ENCODE measurements at regions not wholly inside any gene's neighbourhood (a gene's known extent, or its start where the extent isn't known, plus 50 kb on each side); places are given as distances from the start of the nearest gene placed in this dataset.
A peak's percentile ranks its signal among the peaks of the same experiment; 100 is the strongest.

GRCh38 chr6:43847741-43848630 is 78.0 kb downstream of the VEGFA start:
- no peak for DNase-seq

GRCh38 chr6:43846556-43846955 is 76.5 kb downstream of the VEGFA start:
- DNase-seq = no peak

- no peak for DNase-seq
Measured at GRCh38 chr6:43845646-43846045, 75.6 kb downstream of the VEGFA start.

- no peak for DNase-seq
Measured at GRCh38 chr6:43843669-43844171, 73.7 kb downstream of the VEGFA start.

GRCh38 chr6:43843097-43843645 is 73.2 kb downstream of the VEGFA start:
- no peak for DNase-seq

GRCh38 chr6:43842231-43842794 is 72.3 kb downstream of the VEGFA start:
- DNase-seq = no peak

- no peak for DNase-seq
Measured at GRCh38 chr6:43840490-43841218, 70.6 kb downstream of the VEGFA start.

GRCh38 chr6:43838276-43839036 is 68.4 kb downstream of the VEGFA start:
- peak; percentile 47 for DNase-seq

- DNase-seq = no peak
Measured at GRCh38 chr6:43837507-43837906, 67.5 kb downstream of the VEGFA start.

GRCh38 chr6:43836507-43837240 is 66.7 kb downstream of the VEGFA start:
- DNase-seq = no peak
